ENCODE measurements at regions not wholly inside any gene's neighbourhood (a gene's known extent, or its start where the extent isn't known, plus 50 kb on each side); places are given as distances from the start of the nearest gene placed in this dataset.

DNA sequence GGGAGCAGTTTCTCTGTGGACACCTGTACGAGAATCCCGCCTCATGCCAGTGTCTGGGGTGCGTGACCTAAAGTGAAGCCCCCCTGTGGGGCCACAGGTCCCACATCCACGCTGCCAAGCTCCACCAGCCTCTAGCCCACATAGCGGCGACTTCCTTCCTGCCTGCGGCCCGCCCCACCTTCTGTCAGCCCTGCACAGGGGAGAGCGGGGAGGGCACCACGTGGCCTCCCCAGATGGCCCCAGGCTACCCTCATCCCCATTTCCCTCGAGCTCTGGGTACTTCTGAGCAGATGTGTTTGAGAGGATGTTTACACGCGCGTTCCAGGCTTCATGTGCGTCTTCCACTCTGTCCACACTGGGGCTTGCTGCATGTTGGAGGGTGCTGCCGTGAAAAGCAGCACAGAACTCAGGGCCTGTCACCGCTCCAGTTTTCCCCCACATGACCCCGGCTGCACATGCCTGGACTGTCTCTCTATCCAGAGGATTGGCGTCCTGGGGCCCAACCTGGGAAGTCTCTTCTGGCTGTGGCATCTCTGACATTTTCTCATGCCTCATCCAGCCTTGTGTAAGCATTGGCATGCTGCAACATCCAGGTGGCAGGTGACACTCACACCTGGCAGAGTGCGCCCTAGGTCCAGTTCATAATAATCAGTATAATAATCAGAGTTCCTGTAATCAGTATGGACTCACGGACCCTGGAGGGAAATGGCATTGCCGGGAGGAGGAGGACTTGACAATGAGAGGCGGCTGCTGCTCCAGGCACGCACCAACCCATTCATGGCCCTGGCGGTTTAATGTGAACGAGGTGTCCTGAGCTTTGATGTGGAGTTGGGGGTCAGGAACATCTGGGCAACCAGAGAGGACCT, 146.3 kb upstream of the TWIST2 start:
- no peak for TF ChIP-seq ARNTL (CRISPR knock-in tag; IDR thresholded peaks at IDR 0.05; ENCODE audit: borderline replicate concordance, low read depth)
- no peak for TF ChIP-seq RARB (CRISPR knock-in tag; IDR thresholded peaks at IDR 0.05)
- no peak for TF ChIP-seq ISL1 (CRISPR knock-in tag; IDR thresholded peaks at IDR 0.05)
- TF ChIP-seq, protein P1, sequence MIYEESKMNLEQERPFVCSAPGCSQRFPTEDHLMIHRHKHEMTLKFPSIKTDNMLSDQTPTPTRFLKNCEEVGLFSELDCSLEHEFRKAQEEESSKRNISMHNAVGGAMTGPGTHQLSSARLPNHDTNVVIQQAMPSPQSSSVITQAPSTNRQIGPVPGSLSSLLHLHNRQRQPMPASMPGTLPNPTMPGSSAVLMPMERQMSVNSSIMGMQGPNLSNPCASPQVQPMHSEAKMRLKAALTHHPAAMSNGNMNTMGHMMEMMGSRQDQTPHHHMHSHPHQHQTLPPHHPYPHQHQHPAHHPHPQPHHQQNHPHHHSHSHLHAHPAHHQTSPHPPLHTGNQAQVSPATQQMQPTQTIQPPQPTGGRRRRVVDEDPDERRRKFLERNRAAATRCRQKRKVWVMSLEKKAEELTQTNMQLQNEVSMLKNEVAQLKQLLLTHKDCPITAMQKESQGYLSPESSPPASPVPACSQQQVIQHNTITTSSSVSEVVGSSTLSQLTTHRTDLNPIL (CRISPR knock-in tag; IDR thresholded peaks at IDR 0.05; ENCODE audit: low read depth): no peak
- no peak for TF ChIP-seq SNAI2 (CRISPR knock-in tag; IDR thresholded peaks at IDR 0.05)
- TF ChIP-seq, protein P2, sequence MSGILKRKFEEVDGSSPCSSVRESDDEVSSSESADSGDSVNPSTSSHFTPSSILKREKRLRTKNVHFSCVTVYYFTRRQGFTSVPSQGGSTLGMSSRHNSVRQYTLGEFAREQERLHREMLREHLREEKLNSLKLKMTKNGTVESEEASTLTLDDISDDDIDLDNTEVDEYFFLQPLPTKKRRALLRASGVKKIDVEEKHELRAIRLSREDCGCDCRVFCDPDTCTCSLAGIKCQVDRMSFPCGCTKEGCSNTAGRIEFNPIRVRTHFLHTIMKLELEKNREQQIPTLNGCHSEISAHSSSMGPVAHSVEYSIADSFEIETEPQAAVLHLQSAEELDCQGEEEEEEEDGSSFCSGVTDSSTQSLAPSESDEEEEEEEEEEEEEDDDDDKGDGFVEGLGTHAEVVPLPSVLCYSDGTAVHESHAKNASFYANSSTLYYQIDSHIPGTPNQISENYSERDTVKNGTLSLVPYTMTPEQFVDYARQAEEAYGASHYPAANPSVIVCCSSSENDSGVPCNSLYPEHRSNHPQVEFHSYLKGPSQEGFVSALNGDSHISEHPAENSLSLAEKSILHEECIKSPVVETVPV (CRISPR knock-in tag; IDR thresholded peaks at IDR 0.05): no peak
- TF ChIP-seq PATZ1 (CRISPR knock-in tag; IDR thresholded peaks at IDR 0.05; ENCODE audit: borderline replicate concordance): no peak
- TF ChIP-seq BACH2 (CRISPR knock-in tag; IDR thresholded peaks at IDR 0.05; ENCODE audit: borderline replicate concordance): no peak
- no peak for TF ChIP-seq ESRRG (CRISPR knock-in tag; IDR thresholded peaks at IDR 0.05)
